Suprapubic skin (tissue), 4 donors: ENCODE measurements at regions not wholly inside any gene's neighbourhood (a gene's known extent, or its start where the extent isn't known, plus 50 kb on each side); places are given as distances from the start of the nearest gene placed in this dataset.

Experiments
- CTCF ChIP-seq, 2 donors: fragments of 200-600 bp in 1 of 2; fragments of 450-650 bp in 1 of 2; sonication (generic) in 1 of 2; IDR thresholded peaks; one replicate each; pipeline ENCODE4 v1.5.1; 2016 to 2019; ENCODE audit warnings: antibody characterized with exemption in 2 of 2, mild to moderate bottlenecking in 1 of 2, moderate library complexity in 1 of 2
- EP300 ChIP-seq: sonication (generic); formaldehyde crosslinking; IDR thresholded peaks from one replicate; pipeline ENCODE4 v1.6.1; 2017; ENCODE audit warnings: antibody characterized with exemption
- POLR2A ChIP-seq, 2 donors: fragments of 450-650 bp; IDR thresholded peaks; one replicate each; pipeline ENCODE4 v1.6.1; 2017; ENCODE audit warnings: antibody characterized with exemption in 2 of 2, mild to moderate bottlenecking in 2 of 2, moderate library complexity in 2 of 2
- POLR2AphosphoS5 ChIP-seq, 3 donors: sonication (generic); formaldehyde crosslinking; IDR thresholded peaks; one replicate each; pipeline ENCODE4 v1.6.1; 2017; ENCODE audit warnings: antibody characterized with exemption in 3 of 3

- TF ChIP-seq POLR2A (IDR thresholded peaks at IDR 0.05) (no peak), CTCF (IDR thresholded peaks at IDR 0.05) (no peak), POLR2AphosphoS5 (IDR thresholded peaks at IDR 0.05) (no peak), EP300 (no peak)
Observed at GRCh38 chr5:5933651-5934050, 444.7 kb downstream of the MED10 start.
